Stimulated activated CD4-positive, alpha-beta T cell treated with anti-CD3 and anti-CD28 coated beads, Interleukin-4, amount 100 ng/mL, for 1 hour (primary cell): ENCODE measurements at regions not wholly inside any gene's neighbourhood (a gene's known extent, or its start where the extent isn't known, plus 50 kb on each side); places are given as distances from the start of the nearest gene placed in this dataset.
"Not testable (repeated sequence)": the region's sequence is repeated elsewhere in the genome, so short reads cannot be mapped to it uniquely, and the experiment has no call there.

Experiments used
- DNase-seq: peaks from one replicate; pipeline ENCODE4 v3.0.0-alpha.2; 2020

DNA sequence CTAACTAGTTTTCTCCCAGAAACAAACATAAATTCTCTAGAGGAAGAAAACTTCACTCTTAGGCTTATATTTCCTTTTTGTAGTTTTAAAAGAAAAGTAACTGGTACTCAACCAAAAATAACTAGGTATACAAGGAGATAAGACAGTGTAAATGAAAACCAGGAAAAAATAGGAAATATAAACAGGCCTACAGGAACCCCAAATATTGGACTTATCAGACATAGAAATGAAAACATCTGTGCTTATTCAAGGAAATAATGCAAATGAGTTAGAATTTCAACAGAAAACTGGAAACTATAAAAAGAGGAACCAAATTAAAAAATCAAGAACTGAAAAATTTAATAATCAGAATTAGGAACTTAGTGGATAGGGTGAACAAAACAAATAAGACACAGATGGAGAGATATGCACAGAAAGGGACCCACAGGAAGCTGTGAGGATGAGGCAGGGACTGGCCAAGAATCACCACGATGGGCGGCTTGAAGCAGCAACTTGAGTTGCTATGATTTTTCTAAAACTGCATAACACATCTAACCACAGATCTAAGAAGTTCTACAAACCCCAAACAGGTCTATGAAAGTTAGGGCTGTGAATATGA is 67.5 kb upstream of the ACTRT2 start:
- DNase-seq = no peak

DNA sequence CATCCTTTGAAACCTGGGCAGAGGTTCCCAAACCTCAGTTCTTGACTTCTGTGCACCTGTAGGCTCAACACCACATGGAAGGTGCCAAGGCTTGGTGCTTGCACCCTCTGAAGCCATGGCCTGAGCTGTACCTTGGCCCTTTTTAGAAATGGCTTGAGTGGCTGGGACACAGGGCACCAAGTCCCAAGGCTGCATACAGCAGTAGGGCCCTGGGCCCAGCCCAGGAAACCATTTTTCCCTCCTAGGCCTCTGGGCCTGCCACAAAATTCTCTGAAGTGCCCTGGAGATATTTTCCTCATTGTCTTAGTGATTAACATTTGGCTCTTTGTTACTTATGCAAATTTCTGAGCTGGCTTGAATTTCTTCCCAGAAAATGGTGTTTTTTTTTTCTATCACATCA is 65.6 kb upstream of the ACTRT2 start:
- no peak for DNase-seq

DNA sequence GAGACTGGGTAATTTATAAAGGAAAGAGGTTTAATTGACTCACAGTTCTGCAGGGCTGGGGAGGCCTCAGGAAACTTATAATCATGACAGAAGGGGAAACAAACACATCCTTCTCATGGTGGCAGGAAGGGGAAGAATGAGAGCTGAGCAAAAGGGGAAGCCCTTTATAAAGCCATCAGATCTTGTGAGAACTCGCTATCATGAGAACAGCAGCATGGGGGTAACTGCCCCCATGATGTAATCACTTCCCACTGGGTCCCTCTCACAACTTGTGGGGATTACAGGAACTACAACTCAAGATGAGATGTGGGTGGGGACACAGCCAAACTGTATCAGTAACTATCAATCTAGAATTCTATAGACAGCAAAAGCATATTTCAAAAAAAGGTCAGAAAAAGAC is 64.7 kb upstream of the ACTRT2 start:
- no peak for DNase-seq

DNA sequence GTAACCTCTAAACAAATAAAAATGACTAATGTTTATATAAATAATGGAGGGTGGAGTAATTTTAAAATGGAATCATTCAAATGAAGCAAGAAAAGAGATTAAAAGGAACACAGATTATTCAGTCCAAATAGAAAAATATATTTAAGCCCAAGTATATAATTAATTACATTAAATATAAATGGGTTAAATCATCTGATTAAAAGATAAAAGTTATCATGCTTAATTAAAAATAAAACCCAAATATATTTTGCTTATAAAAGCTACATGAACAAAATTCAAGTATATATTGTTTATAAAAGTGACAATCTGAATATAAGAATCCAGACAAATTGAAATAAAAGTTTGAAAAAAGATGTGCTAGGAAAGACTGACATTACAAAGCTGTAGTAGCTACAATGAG is 63.9 kb upstream of the ACTRT2 start:
- DNase-seq = no peak

DNA sequence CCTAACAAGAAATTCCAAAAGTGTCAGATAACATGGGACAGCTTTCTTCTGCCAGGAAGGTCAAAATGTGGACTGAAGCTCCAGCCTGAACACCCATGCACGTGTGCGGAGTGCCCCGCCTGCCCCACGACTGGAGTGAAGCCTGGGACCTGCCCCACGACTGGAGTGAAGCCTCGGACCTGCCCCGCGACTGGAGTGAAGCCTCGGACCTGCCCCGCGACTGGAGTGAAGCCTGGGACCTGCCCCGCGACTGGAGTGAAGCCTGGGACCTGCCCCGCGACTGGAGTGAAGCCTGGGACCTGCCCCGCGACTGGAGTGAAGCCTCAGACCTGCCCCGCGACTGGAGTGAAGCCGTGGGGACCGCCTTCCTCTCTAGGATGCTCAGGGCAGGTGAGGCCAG is 61.4 kb upstream of the ACTRT2 start:
- DNase-seq = not testable (repeated sequence)

DNA sequence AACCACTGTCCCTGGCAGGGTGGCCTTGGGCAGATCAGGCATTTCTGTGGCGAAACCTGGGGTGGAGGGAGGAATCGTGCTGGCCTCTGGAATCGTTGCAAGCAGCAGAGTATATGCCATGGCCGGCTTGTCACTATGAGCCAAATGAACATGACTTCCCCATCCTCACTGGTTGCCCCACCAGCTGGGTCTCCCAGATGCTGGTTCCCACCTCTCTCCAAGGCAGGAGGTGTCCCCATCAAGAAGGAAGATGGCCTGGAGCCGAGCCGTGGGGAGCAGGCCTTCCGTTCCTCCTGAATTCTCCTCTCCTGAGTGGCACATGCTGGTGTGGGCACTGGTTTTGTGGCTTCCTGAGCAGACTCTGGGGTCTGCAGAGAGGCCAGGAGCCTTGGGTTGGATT is 60.2 kb upstream of the ACTRT2 start:
- DNase-seq = no peak

DNA sequence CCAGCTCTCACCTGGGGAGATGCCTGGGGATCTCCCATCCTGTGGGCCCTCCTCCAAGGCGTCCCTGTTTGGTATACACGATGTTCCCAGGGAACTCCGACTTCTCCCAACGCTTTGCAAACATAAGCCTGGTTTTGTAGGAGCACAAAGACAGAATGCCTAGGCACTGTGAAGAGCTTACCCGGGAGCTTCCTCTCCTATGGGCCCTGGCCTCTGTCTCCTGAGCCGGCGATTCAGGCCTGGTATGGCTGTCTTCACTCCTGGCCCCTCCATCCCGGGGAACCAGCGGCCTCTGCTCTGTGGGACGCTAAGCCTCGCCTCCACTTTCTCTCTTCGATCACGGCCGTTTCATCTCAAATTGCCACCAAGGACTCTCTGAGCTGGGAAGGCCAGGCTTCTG is 59.6 kb upstream of the ACTRT2 start:
- no peak for DNase-seq

DNA sequence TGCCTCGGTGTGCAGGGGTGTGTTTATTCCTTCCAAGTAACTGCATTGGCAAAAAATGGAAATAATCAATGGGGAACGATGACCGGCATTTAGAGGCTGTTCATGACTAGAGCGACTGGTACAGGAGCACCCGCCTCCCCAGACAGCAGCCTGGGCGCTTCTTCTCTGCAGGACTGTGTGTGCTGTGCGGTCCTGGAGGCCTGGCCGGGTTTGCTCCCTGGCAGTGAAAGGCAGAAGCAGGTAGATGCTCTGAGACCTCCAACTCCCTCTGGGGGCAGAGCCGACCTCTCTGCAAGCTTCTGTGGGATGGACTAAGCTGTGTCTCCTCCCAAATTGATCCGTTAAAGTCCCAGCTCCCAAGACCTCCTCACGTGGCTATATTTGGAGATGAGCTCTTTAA is 59.2 kb upstream of the ACTRT2 start:
- DNase-seq = no peak

DNA sequence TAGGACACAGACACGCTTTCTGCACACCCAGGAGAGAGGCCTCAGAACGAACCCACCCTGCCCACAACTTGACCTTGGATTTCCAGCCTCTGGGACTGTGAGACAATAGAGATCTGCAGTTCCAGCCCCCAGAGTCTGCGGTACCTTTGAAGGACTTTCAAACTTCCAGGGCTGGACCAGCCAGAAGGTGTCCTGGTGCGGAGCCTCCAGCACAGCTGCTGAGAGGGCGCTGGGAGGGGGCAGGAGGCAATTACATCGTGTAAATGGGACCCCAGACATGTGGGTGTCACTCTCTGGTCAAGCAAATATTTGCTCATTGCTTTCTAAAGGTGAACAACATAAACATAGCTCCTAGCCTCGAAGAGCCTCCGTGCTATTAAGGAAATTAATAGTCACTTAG is 58.7 kb upstream of the ACTRT2 start:
- no peak for DNase-seq

DNA sequence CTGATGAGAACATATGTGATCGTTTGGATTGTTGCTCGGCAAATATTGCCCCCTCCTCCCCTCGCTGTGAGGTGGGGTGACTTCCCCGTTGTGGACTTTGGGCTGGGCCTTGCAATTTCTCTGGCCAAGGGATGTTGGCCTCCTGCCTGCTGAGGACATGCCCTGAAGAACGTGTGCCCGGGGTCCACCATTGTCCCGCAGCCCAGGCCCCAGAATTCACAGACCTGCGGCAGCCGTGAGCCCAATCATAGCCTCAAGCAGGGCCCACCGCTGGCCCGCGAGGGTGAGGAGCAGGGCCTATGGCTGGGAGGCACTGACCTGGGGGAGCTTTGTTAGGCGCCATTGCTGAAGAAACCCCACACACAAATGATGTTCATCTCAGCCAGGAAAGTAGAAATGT is 58.3 kb upstream of the ACTRT2 start:
- no peak for DNase-seq

DNA sequence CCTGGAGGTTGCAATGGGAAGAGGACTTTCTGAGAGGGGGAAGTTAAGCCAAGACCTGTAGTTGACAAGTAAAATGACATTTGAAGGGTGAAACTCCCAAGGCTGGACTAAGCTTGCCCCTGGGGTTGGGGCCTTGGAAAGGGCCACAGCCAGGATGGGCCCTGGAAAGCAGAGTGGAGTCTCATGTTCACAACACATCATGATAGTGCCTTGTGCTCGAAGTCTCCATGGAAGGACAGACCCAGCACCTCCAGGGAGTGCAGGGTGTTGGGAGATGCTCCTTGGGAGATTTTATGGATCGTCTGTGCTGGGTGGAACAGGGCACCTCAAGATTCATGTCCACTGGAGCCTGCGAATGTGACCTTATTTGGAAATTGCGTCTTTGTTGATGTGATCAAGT is 55.6 kb upstream of the ACTRT2 start:
- DNase-seq = no peak

DNA sequence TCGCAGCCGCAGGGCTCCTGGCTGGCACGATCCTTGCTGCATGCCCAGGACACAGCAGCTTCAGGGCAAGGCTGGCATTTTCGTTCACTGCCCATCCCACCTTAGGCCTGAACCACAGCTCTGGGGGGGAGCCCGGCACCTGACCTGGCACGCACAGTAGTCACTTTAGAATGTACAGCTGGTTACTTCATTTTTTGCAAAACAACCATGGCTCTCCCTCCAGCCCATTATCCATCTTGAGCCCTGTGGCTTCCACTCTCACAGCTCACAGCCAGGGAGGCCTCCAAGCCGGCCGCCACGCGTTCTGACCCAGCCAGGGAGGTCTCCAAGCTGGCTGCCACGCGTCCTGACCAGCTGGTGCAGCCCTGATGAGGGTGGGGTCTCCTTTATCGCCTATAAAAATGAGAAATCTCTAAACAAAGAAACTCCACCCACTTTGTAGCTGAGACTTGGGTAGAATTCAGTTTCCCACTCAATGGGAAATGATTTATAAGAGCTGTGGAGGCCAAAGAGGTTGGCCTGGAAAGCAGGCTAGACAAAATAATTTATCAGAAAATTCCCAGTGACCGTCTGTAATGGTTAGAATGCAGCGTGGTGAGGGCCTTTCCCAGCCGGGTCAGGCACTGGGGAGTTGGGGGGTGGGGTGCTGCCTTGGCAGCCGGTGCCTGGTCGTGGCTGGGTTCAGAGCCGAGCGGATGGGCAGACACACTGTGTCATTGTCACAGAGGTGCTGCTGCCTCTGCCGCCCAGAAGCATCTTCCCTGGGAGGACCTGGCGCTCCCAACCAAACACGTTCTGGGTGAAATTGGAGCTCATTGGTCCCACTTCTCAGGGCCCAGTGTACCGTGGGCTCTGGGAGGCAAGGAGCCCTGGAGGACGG is 54.6 kb upstream of the ACTRT2 start:
- no peak for DNase-seq

DNA sequence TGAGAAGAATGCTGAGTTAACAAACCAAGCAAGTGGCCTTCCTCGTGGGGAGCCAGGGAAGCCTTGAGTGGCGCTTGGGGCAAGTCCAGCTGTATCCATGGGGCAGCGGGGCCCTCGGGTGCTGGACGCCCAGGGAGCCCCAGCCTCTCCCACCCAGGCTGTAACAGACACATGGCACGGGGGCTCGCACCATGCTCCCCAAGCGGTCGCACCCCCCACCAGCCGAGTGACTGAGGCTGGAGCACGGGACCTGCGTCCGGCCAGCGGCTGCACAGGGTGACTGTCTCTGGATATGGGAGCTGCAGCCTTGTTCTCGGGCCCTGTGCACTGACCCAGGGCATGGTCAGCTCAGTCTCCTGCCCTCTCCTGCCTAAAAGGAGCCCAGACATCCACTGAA is 53.9 kb upstream of the ACTRT2 start:
- no peak for DNase-seq

DNA sequence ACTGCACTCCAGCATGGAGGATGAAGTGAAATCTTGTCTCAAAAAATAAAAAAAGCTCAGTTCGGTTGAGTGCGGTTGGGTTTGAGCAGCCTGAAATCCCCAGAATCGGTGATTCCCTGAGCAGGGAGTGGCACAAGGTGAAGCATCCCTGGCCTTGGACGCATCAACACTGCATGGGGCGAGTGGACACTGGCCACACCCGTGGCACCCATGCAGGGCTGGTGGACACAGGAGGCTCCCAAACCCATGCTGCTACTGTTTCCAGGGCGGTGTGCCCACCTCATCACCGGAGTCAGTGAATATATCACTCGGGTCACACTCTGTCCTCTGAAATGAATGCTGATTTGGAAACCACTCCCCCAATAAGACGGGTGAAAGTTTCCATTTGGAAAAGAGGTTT is 53.4 kb upstream of the ACTRT2 start:
- DNase-seq = no peak

DNA sequence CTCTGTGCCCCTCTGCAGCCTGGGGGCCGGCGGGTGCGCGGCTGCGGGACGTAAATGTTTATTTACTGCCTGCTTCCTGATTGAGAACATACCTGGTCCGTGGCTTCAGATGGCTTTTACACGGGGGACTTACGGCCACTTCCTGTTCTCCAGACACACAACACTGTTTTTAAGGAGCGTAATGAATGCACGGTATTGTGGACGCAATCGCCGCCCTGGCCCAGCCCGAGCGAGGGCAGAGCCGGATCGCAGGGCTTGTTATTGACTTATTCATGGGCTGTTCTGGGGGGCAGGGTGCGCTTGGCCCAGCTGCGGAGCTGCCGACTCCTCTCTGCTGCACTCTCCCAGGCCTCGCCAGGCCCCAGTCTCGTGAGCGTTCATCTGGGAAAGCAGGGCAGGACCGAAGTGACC is 52.8 kb upstream of the ACTRT2 start:
- DNase-seq = no peak

DNA sequence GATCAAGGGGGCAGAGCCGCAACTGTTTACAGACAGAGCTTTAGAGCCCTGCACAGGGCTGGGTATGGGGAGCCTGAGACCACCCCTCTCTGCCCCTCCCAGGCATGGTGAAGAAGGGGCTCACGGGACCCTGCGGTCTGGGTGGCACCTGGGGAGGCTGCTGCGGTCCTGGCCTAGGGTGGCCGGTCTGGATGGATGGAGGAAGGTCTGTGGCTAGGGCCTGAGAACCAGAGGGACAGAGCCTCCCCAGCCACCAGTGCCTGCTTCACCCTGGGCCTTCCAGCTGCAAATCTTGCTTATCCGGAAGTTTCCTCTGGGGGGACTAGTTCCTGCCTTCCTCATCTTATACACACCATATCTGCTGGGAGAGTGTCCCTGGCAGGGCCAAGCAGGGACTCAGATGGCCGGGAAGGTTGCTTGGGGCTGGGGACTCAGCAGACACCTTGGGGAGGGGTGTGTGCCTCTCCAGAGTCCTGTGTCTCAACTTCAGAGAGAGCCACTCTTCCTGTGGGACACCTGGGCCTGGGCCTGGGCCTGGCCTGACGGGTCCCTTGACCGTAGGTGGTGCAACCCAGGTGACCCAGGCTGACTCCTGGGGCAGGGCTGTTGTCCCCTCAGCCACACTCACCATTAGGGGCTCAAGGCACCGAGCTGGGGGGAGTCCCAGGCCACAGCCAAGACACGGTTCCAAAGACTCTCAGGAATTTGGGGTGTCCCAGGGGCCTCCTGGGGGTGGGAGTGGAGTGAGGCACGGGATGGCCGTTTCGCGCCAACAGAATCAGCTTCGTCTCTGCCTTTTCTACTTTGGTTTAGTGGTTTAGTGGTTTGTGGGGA is 52.0 kb upstream of the ACTRT2 start:
- DNase-seq = no peak

DNA sequence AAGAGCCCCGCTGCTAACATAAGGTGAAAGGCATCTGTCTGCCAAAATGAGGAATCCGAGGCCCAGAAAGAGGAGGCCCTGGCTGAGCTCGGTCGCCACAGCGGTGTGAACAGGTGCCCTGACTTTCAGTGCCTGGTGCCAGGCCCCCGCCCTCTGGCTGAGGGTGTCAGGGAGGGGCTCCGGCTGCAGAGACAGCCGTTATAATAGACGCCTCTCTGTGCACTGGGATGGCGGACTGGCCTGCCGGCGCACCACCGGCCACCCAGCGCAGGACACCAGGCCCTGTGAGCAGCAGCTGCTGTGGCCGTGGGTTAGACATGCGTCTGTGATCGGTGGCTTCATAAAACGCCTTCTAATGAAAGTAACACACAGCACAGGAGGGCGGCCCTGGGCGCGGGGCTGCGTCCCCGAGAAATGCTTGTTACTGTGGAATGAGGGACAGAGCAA is 51.4 kb upstream of the ACTRT2 start:
- no peak for DNase-seq

DNA sequence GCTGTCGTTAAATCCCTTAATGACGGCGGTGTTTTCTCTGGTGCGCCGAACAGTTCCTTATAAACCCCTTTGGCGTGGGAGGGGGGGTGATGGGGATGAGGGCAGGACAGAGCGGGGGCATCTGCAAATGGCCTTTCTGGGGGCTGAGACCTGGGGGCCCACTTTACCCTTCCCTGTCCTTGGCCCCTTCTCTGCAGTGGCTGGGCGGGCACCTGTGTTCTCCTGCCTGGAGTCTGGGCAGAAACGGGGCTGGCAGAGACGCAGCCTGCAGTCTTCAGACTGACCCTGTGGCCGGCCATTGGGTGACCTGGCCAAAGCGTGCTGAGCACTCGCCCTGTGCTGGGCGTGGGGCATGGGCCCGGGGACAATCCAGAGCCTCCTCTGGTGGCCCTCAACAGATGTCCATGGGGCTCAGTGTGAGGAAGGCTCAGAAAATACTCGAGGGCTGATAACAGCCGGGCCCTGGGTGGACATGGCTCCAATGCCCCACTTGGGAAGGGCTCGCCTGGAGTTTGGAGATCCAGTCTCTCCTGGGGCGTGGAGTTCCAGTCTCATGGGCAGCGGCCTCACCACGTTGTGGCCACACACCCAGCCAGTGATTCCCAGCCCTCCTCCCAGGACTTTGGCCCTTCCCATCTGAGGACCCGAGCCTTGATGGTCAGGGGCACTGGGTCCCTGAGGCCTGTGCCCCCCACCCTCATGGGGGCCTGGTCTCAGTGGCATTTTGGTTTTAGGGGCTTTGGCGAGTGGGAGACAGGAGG is 50.8 kb upstream of the ACTRT2 start:
- DNase-seq = no peak

DNA sequence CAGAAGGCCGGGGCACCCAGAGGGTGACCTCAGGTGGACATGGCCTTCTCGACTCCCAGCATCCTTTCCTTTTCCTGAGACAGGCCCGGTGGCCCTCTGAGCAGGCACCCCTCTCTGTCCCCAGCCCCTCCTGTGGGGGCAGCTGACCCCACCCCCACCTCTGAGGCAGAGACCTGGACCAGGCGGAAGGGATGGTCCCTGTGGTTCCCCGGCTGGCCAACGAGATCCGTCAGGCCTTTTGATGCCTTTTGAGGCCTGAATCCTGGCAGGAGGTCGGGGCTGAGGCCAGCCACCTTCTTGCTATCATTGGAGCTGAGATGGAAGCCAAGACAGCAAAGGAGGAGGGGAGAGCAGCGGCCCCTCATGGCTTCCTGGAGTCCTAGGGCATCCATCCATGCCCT is 50.2 kb upstream of the ACTRT2 start:
- no peak for DNase-seq
